Subcutaneous abdominal adipose tissue (tissue), 5 donors: ENCODE measurements at regions not wholly inside any gene's neighbourhood (a gene's known extent, or its start where the extent isn't known, plus 50 kb on each side); places are given as distances from the start of the nearest gene placed in this dataset.
"Not testable (repeated sequence)": the region's sequence is repeated elsewhere in the genome, so short reads cannot be mapped to it uniquely, and the experiment has no call there.

ENCODE experiments used
- H3K27ac ChIP-seq: one replicate; pipeline ENCODE4 v1.7.0; 2013; ENCODE audit warnings: low read depth, mild to moderate bottlenecking, inconsistent platforms, low read length, moderate library complexity
- H3K27me3 ChIP-seq, 5 donors: one replicate each; pipeline ENCODE4 v1.7.0; 2013; ENCODE audit warnings: low read length in 5 of 5, inconsistent platforms in 1 of 5; ENCODE audit not compliant: control insufficient read depth in 5 of 5, insufficient read depth in 4 of 5
- H3K36me3 ChIP-seq, 5 donors: one replicate each; pipeline ENCODE4 v1.7.0; 2013; ENCODE audit warnings: low read length in 5 of 5; ENCODE audit not compliant: control insufficient read depth in 5 of 5, insufficient read depth in 5 of 5
- H3K4me1 ChIP-seq, 5 donors: one replicate each; pipeline ENCODE4 v1.7.0; 2013; ENCODE audit warnings: low read length in 5 of 5, mild to moderate bottlenecking in 3 of 5, moderate library complexity in 1 of 5; ENCODE audit not compliant: control insufficient read depth in 5 of 5, insufficient read depth in 5 of 5
- H3K4me3 ChIP-seq, 5 donors: one replicate each; pipeline ENCODE4 v1.7.0; 2013; ENCODE audit warnings: low read length in 5 of 5, low read depth in 1 of 5
- H3K9ac ChIP-seq, 5 donors: one replicate each; pipeline ENCODE4 v1.7.0; 2013; ENCODE audit warnings: low read length in 5 of 5, mild to moderate bottlenecking in 4 of 5, moderate library complexity in 3 of 5
- H3K9me3 ChIP-seq, 5 donors: one replicate each; pipeline ENCODE4 v1.7.0; 2013; ENCODE audit warnings: low read length in 5 of 5; ENCODE audit not compliant: control insufficient read depth in 5 of 5
- donor health status: healthy.
- donor health status: healthy.
- donor health status: healthy.
- donor health status: healthy.
- donor health status: healthy.

DNA sequence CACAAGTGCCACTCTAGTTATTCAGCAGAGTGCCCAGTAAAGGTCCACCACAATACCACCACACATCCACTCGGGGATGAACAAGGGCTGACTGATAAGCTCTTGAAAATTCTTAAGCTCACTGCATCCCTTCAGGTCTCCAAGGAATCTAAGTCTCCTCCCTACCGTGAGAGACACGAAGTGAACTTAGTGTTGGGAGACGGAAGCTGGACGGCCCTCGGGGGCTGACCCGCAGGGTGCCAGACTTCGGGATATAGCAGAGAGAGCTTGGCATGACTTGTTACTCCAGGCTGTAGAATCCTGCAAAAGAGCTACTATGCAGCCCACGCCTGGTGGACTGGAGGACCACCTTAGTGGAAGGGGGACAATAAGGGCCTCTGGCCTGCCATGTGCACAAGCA lies 75.1 kb downstream of the LYZL1 start:
- H3K27ac ChIP-seq, H3K36me3 ChIP-seq, H3K9me3 ChIP-seq, H3K4me3 ChIP-seq, H3K9ac ChIP-seq, H3K4me1 ChIP-seq, H3K27me3 ChIP-seq: not testable (repeated sequence)

DNA sequence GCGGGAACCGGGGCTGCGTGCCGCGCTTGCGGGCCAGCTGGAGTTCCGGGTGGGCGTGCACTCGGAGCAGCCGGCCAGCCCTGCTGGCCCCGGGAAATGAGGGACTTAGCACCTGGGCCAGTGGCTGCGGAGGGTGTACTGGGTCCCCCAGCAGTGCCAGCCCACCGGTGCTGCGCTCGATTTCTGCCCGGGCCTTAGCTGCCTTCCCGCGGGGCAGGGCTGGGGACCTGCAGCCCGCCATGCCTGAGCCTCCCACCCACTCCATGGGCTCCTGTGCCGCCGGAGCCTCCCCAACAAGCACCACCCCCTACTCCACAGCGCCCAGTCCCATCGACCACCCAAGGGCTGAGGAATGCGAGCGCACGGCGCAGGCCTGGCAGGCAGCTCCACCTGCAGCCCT lies 77.3 kb downstream of the LYZL1 start:
- H3K4me1 ChIP-seq, H3K4me3 ChIP-seq, H3K9ac ChIP-seq, H3K36me3 ChIP-seq, H3K9me3 ChIP-seq, H3K27ac ChIP-seq: not testable (repeated sequence)
- peaks cover 0 to 16% (median 0%) of the 10 kb centered on the region in 5 donors for H3K27me3 ChIP-seq

GRCh38 chr10:29369419-29369818 lies 80.5 kb downstream of the LYZL1 start:
- Histone ChIP-seq H3K36me3 (no peaks in the 10 kb centered on the region), H3K27ac (no peak overlapping the region), H3K9me3 (peaks cover 0 to 2% (median 0%) of the 10 kb centered on the region in 5 donors), H3K4me3 (no peak overlapping the region), H3K27me3 (peaks cover 0 to 20% (median 0%) of the 10 kb centered on the region in 5 donors), H3K4me1 (peaks cover 0 to 9% (median 2%) of the 10 kb centered on the region in 5 donors), H3K9ac (no peak overlapping the region)

- Histone ChIP-seq H3K27me3 (peaks cover 0 to 21% (median 0%) of the 10 kb centered on the region in 5 donors), H3K9ac (no peak overlapping the region), H3K27ac (no peak overlapping the region), H3K4me3 (peak overlapping the region in 1 of 5 donors; percentile 2), H3K9me3 (peaks cover 0 to 2% (median 0%) of the 10 kb centered on the region in 5 donors), H3K36me3 (no peaks in the 10 kb centered on the region), H3K4me1 (peaks cover 0 to 9% (median 2%) of the 10 kb centered on the region in 5 donors)
Measured at GRCh38 chr10:29370097-29371092, 81.5 kb downstream of the LYZL1 start.

DNA sequence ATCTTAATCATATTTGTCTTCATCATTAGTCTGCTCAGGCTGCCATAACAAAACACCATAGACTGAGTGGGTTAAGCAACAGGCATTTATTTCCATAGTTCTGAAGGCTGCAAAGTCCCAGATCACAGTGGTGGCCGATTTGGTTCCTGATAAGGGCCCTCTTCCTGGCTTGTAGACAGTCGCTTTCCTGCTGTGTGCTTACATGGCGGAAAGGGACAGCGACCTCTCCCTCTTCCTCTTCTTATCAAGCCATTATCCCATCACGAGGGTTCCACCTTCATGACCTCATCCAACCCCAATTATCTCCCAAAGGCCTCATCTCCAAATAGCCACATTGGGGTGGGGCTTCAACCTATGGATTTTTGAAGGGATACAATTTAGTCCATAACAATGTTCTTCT lies 84.0 kb downstream of the LYZL1 start:
- Histone ChIP-seq H3K4me3 (no peak overlapping the region), H3K4me1 (peaks cover 0 to 9% (median 2%) of the 10 kb centered on the region in 5 donors), H3K9me3 (peaks cover 0 to 2% (median 0%) of the 10 kb centered on the region in 5 donors), H3K27me3 (peaks cover 0 to 23% (median 0%) of the 10 kb centered on the region in 5 donors), H3K9ac (no peak overlapping the region), H3K27ac (no peak overlapping the region), H3K36me3 (no peaks in the 10 kb centered on the region)

- H3K4me1 ChIP-seq: peaks cover 0 to 9% (median 2%) of the 10 kb centered on the region in 5 donors
- H3K9ac ChIP-seq: no peak overlapping the region
- no peak overlapping the region for H3K4me3 ChIP-seq
- no peak overlapping the region for H3K27ac ChIP-seq
- peaks cover 0 to 23% (median 0%) of the 10 kb centered on the region in 5 donors for H3K27me3 ChIP-seq
- H3K9me3 ChIP-seq: peaks cover 0 to 2% (median 0%) of the 10 kb centered on the region in 5 donors
- no peaks in the 10 kb centered on the region for H3K36me3 ChIP-seq
Measured at GRCh38 chr10:29374162-29374561, 85.3 kb downstream of the LYZL1 start.

- Histone ChIP-seq H3K36me3 (no peaks in the 10 kb centered on the region), H3K4me1 (no peaks in the 10 kb centered on the region), H3K9me3 (peaks cover 0 to under 1% (median 0%) of the 10 kb centered on the region in 5 donors), H3K4me3 (no peak overlapping the region), H3K27me3 (peaks cover 0 to 8% (median 0%) of the 10 kb centered on the region in 5 donors), H3K9ac (no peak overlapping the region), H3K27ac (no peak overlapping the region)
Measured at GRCh38 chr10:29375888-29376287, 87.0 kb downstream of the LYZL1 start.

DNA sequence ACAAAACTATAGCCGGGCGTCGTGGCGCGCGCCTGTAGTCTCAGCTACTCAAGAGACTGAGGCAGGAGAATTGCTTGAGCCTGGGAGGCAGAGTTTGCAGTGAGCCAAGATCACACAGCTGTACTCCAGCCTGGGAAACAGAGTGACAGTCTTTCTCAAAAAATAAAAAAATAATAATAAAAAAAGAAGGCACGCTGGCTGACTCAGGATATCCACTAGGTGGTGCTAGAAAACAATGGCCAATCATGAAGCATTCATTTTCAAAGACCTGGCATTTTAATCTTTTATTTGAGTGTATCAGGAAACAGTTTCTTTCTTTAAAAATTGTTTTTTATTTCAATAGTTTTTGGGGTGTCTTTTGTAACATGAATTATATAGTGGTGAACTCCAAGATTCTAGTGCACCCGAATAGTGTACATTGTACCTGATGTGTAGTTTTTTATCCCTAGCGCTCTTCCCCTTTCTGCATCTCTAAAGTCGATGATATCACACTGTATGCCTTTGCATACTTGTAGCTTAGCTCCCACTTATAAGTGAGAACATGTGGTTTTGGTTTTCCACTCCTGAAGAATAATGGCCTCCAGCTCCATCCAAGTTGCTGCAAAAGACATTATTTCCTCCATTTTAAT lies 88.6 kb downstream of the LYZL1 start:
- H3K36me3 ChIP-seq: no peaks in the 10 kb centered on the region
- H3K4me3 ChIP-seq: no peak overlapping the region
- no peaks in the 10 kb centered on the region for H3K9me3 ChIP-seq
- peaks cover 0 to 7% (median 0%) of the 10 kb centered on the region in 5 donors for H3K27me3 ChIP-seq
- no peaks in the 10 kb centered on the region for H3K4me1 ChIP-seq
- H3K9ac ChIP-seq: no peak overlapping the region
- no peak overlapping the region for H3K27ac ChIP-seq

DNA sequence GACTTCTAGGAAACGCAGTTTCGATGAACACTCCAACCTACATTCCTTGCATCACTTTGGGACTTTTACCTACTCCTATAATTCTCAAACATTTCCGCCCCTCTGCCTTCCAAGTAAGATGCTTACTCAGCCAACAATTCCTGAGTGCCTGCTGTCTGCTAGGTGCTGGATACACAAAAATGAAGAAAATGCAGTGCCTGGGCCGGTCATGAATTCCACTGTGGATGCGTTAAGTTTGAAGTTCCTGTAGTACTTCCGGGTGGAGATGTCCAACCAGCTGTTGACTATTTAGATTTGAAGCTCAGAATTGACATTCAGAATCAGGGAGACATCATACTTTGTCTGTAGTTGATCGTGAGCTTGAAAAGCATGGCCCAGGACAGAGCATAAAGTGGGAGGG lies 89.2 kb downstream of the LYZL1 start:
- Histone ChIP-seq H3K27ac (no peak overlapping the region), H3K4me1 (no peaks in the 10 kb centered on the region), H3K36me3 (no peaks in the 10 kb centered on the region), H3K4me3 (no peak overlapping the region), H3K9ac (no peak overlapping the region), H3K27me3 (peaks cover 0 to 4% (median 0%) of the 10 kb centered on the region in 5 donors), H3K9me3 (no peaks in the 10 kb centered on the region)

DNA sequence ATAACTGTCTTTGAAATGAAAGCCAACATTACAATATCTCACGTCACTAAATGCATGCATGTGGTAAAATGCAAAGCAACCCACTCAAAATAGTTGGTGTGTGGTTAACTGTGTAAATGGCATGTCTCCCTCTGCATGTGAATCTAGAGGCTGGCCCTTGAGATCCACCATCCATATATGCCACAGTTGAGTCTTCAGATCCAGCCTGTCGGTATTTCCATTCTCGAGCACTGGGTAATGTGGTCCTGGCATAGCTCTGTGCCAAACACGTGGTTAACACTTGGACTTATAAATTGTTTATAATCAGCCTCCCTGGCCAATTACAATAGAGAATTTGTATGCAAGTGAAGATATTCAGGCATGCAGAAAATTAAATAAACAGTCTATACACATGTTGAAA lies 90.3 kb downstream of the LYZL1 start:
- peaks cover 0 to 3% (median 0%) of the 10 kb centered on the region in 5 donors for H3K27me3 ChIP-seq
- no peak overlapping the region for H3K27ac ChIP-seq
- H3K4me1 ChIP-seq: no peaks in the 10 kb centered on the region
- H3K4me3 ChIP-seq: no peak overlapping the region
- no peaks in the 10 kb centered on the region for H3K9me3 ChIP-seq
- H3K9ac ChIP-seq: no peak overlapping the region
- no peaks in the 10 kb centered on the region for H3K36me3 ChIP-seq
